ENCODE measurements at regions not wholly inside any gene's neighbourhood (a gene's known extent, or its start where the extent isn't known, plus 50 kb on each side); places are given as distances from the start of the nearest gene placed in this dataset.

- Mint-ChIP-seq H3K36me3 (no peaks in the 10 kb centered on the region), H3K4me1 (ENCODE audit: unreplicated experiment) (peaks cover 7% of the 10 kb centered on the region), H3K27me3 (peaks cover 35% of the 10 kb centered on the region), H3K9me3 (peaks cover 5% of the 10 kb centered on the region), H3K27ac (no peak overlapping the region), H3K4me3 (no peak overlapping the region)
- DNase-seq (ENCODE audit: extremely low spot score, unreplicated experiment): no peak
- TF ChIP-seq CTCF (conservative IDR thresholded peaks at IDR 0.05): no peak
Observed at GRCh38 chr5:7039074-7039473, 325.8 kb downstream of the TENT4A start.

- no peak overlapping the region for H3K27ac Mint-ChIP-seq
- peaks cover 5% of the 10 kb centered on the region for H3K9me3 Mint-ChIP-seq
- peaks cover 7% of the 10 kb centered on the region for H3K4me1 Mint-ChIP-seq (ENCODE audit: unreplicated experiment)
- H3K36me3 Mint-ChIP-seq: no peaks in the 10 kb centered on the region
- H3K27me3 Mint-ChIP-seq: peaks cover 35% of the 10 kb centered on the region
- TF ChIP-seq CTCF (conservative IDR thresholded peaks at IDR 0.05): no peak
- H3K4me3 Mint-ChIP-seq: no peak overlapping the region
- no peak for DNase-seq (ENCODE audit: extremely low spot score, unreplicated experiment)
Observed at GRCh38 chr5:7040111-7040510, 326.9 kb downstream of the TENT4A start.

GRCh38 chr5:7043797-7044196 lies 330.6 kb downstream of the TENT4A start:
- DNase-seq (ENCODE audit: extremely low spot score, unreplicated experiment): no peak
- Mint-ChIP-seq H3K27me3 (peaks cover 29% of the 10 kb centered on the region), H3K36me3 (no peaks in the 10 kb centered on the region), H3K27ac (no peak overlapping the region), H3K4me3 (no peak overlapping the region), H3K9me3 (peaks cover 5% of the 10 kb centered on the region), H3K4me1 (ENCODE audit: unreplicated experiment) (peaks cover 5% of the 10 kb centered on the region)
- TF ChIP-seq CTCF (conservative IDR thresholded peaks at IDR 0.05): no peak

GRCh38 chr5:7047511-7048261 lies 334.5 kb downstream of the TENT4A start:
- H3K27ac Mint-ChIP-seq: no peak overlapping the region
- no peak for TF ChIP-seq CTCF (conservative IDR thresholded peaks at IDR 0.05)
- DNase-seq (ENCODE audit: extremely low spot score, unreplicated experiment): no peak

GRCh38 chr5:7050986-7051385 lies 337.8 kb downstream of the TENT4A start:
- Mint-ChIP-seq H3K36me3 (peaks cover 6% of the 10 kb centered on the region), H3K4me1 (ENCODE audit: unreplicated experiment) (peaks cover 5% of the 10 kb centered on the region), H3K4me3 (no peak overlapping the region)

More at GRCh38 chr5:7047511-7048261, 334.5 kb downstream of the TENT4A start:
- Mint-ChIP-seq H3K36me3 (no peaks in the 10 kb centered on the region), H3K4me3 (no peak overlapping the region), H3K9me3 (no peaks in the 10 kb centered on the region), H3K27me3 (peaks cover 3% of the 10 kb centered on the region), H3K4me1 (ENCODE audit: unreplicated experiment) (peaks cover 5% of the 10 kb centered on the region)

More at GRCh38 chr5:7050986-7051385, 337.8 kb downstream of the TENT4A start:
- Mint-ChIP-seq H3K9me3 (peaks cover 11% of the 10 kb centered on the region), H3K27me3 (peaks cover 3% of the 10 kb centered on the region), H3K27ac (no peak overlapping the region)
- TF ChIP-seq CTCF (conservative IDR thresholded peaks at IDR 0.05): no peak
- DNase-seq (ENCODE audit: extremely low spot score, unreplicated experiment): no peak

Data from type B pancreatic cell (in vitro differentiated cells).